ENCODE measurements at regions not wholly inside any gene's neighbourhood (a gene's known extent, or its start where the extent isn't known, plus 50 kb on each side); places are given as distances from the start of the nearest gene placed in this dataset.

GRCh38 chr1:57963581-57963980 is 539.7 kb upstream of the DAB1 start:
- TF ChIP-seq EZH2 (IDR thresholded peaks at IDR 0.05; ENCODE audit: insufficient read depth, low read length), result no peak
- no peak for TF ChIP-seq CTCF (IDR thresholded peaks at IDR 0.05; ENCODE audit: insufficient read depth, low read depth, low read length)

Measured in astrocyte (in vitro differentiated cells and primary cell).